Mesodermal cell (in vitro differentiated cells): ENCODE measurements at regions not wholly inside any gene's neighbourhood (a gene's known extent, or its start where the extent isn't known, plus 50 kb on each side); places are given as distances from the start of the nearest gene placed in this dataset.

ENCODE experiments used
- H3K27ac ChIP-seq: 2 replicates; pipeline ENCODE4 v1.7.0; 2013; ENCODE audit warnings: mild to moderate bottlenecking, low read depth, low read length, moderate library complexity; ENCODE audit not compliant: severe bottlenecking
- H3K36me3 ChIP-seq: 2 replicates; pipeline ENCODE4 v1.7.1; 2013; ENCODE audit warnings: mild to moderate bottlenecking, low read length, moderate library complexity; ENCODE audit not compliant: control insufficient read depth, insufficient read depth
- H3K4me1 ChIP-seq: one replicate; pipeline ENCODE4 v1.7.1; 2013; ENCODE audit warnings: mild to moderate bottlenecking, low read length; ENCODE audit not compliant: insufficient read depth, control insufficient read depth, poor library complexity, severe bottlenecking
- H3K4me3 ChIP-seq: 2 replicates; pipeline ENCODE4 v1.7.0; 2013; ENCODE audit warnings: low read length, control low read depth, mild to moderate bottlenecking; ENCODE audit not compliant: insufficient read depth, poor library complexity, severe bottlenecking; ENCODE audit errors: extremely low read depth
- H3K9me3 ChIP-seq: 2 replicates; pipeline ENCODE4 v1.7.1; 2013; ENCODE audit warnings: mild to moderate bottlenecking, low read length, moderate library complexity; ENCODE audit not compliant: control insufficient read depth
- WGBS, 2 experiments: methylation state at CpG; one replicate each; pipeline ENCODE4 v1.1.5; 2013; ENCODE audit warnings: missing lambda C conversion rate in 2 of 2; ENCODE audit not compliant: insufficient coverage in 2 of 2; 5-methylcytosine and 5-hydroxymethylcytosine counted together

- Histone ChIP-seq H3K36me3 (no peaks in the 10 kb centered on the region), H3K27ac (peak overlapping the region; percentile 31), H3K9me3 (no peaks in the 10 kb centered on the region), H3K4me3 (no peak overlapping the region), H3K4me1 (peaks cover 17% of the 10 kb centered on the region)
- WGBS, 2 experiments = no CpG with 5 or more reads among the region's 2 CpGs
These were observed 290.6 kb downstream of the PIK3R1 start for GRCh38 chr5:68505917-68506860.

GRCh38 chr5:68515514-68515913, 300.0 kb downstream of the PIK3R1 start:
- WGBS, 2 experiments = 60 to 86% methylated on average over 1 of the region's 4 CpGs
- no peak overlapping the region for H3K4me3 ChIP-seq
- H3K27ac ChIP-seq = no peak overlapping the region
- no peaks in the 10 kb centered on the region for H3K9me3 ChIP-seq
- no peaks in the 10 kb centered on the region for H3K4me1 ChIP-seq
- no peaks in the 10 kb centered on the region for H3K36me3 ChIP-seq

GRCh38 chr5:68518286-68518685, 302.7 kb downstream of the PIK3R1 start:
- Histone ChIP-seq H3K27ac (no peak overlapping the region), H3K9me3 (no peaks in the 10 kb centered on the region), H3K4me3 (no peak overlapping the region), H3K36me3 (no peaks in the 10 kb centered on the region), H3K4me1 (peaks cover 5% of the 10 kb centered on the region)
- WGBS, 2 experiments = 70 to 92% methylated on average over 1 to 3 of the region's 4 CpGs

- no peaks in the 10 kb centered on the region for H3K9me3 ChIP-seq
- no peaks in the 10 kb centered on the region for H3K36me3 ChIP-seq
- no peak overlapping the region for H3K27ac ChIP-seq
- H3K4me1 ChIP-seq = peaks cover 5% of the 10 kb centered on the region
- WGBS, 2 experiments = 83 to 94% methylated on average over 1 to 3 of the region's 3 CpGs
- H3K4me3 ChIP-seq = no peak overlapping the region
These were observed 303.6 kb downstream of the PIK3R1 start for GRCh38 chr5:68519143-68519542.

GRCh38 chr5:68521776-68522175, 306.2 kb downstream of the PIK3R1 start:
- Histone ChIP-seq H3K4me3 (no peak overlapping the region), H3K27ac (no peak overlapping the region), H3K4me1 (peaks cover 5% of the 10 kb centered on the region), H3K36me3 (no peaks in the 10 kb centered on the region), H3K9me3 (no peaks in the 10 kb centered on the region)
- WGBS, 2 experiments = 100% methylated on average over 1 of the region's 1 CpG; no CpG with 5 or more reads in 1 of the 2 experiments

- Histone ChIP-seq H3K27ac (no peak overlapping the region), H3K9me3 (peaks cover 3% of the 10 kb centered on the region), H3K4me1 (peaks cover 5% of the 10 kb centered on the region), H3K36me3 (no peaks in the 10 kb centered on the region), H3K4me3 (no peak overlapping the region)
- 98% methylated on average over 4 of the region's 4 CpGs for WGBS, 2 experiments
These were observed 307.3 kb downstream of the PIK3R1 start for GRCh38 chr5:68522863-68523262.

- Histone ChIP-seq H3K4me1 (no peaks in the 10 kb centered on the region), H3K4me3 (no peak overlapping the region), H3K27ac (no peak overlapping the region), H3K9me3 (peaks cover 3% of the 10 kb centered on the region), H3K36me3 (no peaks in the 10 kb centered on the region)
- 80% methylated on average over 2 of the region's 3 CpGs; no CpG with 5 or more reads in 1 of the 2 experiments for WGBS, 2 experiments
These were observed 313.3 kb downstream of the PIK3R1 start for GRCh38 chr5:68528821-68529273.

GRCh38 chr5:68529581-68529980, 314.0 kb downstream of the PIK3R1 start:
- no peaks in the 10 kb centered on the region for H3K36me3 ChIP-seq
- H3K9me3 ChIP-seq = peaks cover 3% of the 10 kb centered on the region
- no peak overlapping the region for H3K27ac ChIP-seq
- no peaks in the 10 kb centered on the region for H3K4me1 ChIP-seq
- H3K4me3 ChIP-seq = no peak overlapping the region
- WGBS, 2 experiments = 81 to 100% methylated on average over 1 to 3 of the region's 3 CpGs

- Histone ChIP-seq H3K36me3 (no peaks in the 10 kb centered on the region), H3K4me1 (no peaks in the 10 kb centered on the region), H3K9me3 (peaks cover 3% of the 10 kb centered on the region), H3K4me3 (no peak overlapping the region), H3K27ac (no peak overlapping the region)
- 83 to 100% methylated on average over 2 to 3 of the region's 4 CpGs for WGBS, 2 experiments
These were observed 316.4 kb downstream of the PIK3R1 start for GRCh38 chr5:68531970-68532369.

- Histone ChIP-seq H3K4me1 (no peaks in the 10 kb centered on the region), H3K9me3 (no peaks in the 10 kb centered on the region), H3K36me3 (no peaks in the 10 kb centered on the region), H3K27ac (no peak overlapping the region), H3K4me3 (no peak overlapping the region)
- WGBS, 2 experiments = 60 to 77% methylated on average over 1 to 2 of the region's 2 CpGs
These were observed 317.5 kb downstream of the PIK3R1 start for GRCh38 chr5:68533051-68533450.

- Histone ChIP-seq H3K4me3 (no peak overlapping the region), H3K36me3 (no peaks in the 10 kb centered on the region), H3K9me3 (no peaks in the 10 kb centered on the region), H3K4me1 (no peaks in the 10 kb centered on the region), H3K27ac (no peak overlapping the region)
- WGBS, 2 experiments = 60 to 86% methylated on average over 1 of the region's 5 CpGs
These were observed 318.1 kb downstream of the PIK3R1 start for GRCh38 chr5:68533571-68534084.
